H54 (cell line): ENCODE measurements at regions not wholly inside any gene's neighbourhood (a gene's known extent, or its start where the extent isn't known, plus 50 kb on each side); places are given as distances from the start of the nearest gene placed in this dataset.

Source experiments
- DNase-seq: peaks from one replicate; pipeline ENCODE4 v3.0.0; 2011; ENCODE audit warnings: low spot score, mixed read lengths; ENCODE audit not compliant: insufficient read length
- FAIRE-seq: peaks from 3 replicates; lab custom pipeline; 2011; peaks lifted over from hg19 to GRCh38; lab: Jason Lieb, UNC
- POLR2A ChIP-seq: IDR thresholded peaks from 2 replicates; pipeline ENCODE4 v1.6.1; 2011; ENCODE audit warnings: low read depth, mild to moderate bottlenecking, low read length

- DNase-seq (no peak), FAIRE-seq (no peak)
- TF ChIP-seq POLR2A: no peak
Measured at GRCh38 chr1:177343445-177343844, 172.7 kb downstream of the BRINP2 start.

- TF ChIP-seq POLR2A: no peak
- FAIRE-seq (no peak), DNase-seq (no peak)
Measured at GRCh38 chr1:177341773-177342172, 171.0 kb downstream of the BRINP2 start.

- no peak for TF ChIP-seq POLR2A
- FAIRE-seq: no peak
- no peak for DNase-seq
Measured at GRCh38 chr1:177340601-177341067, 169.9 kb downstream of the BRINP2 start.

GRCh38 chr1:177338376-177338775 lies 167.6 kb downstream of the BRINP2 start:
- FAIRE-seq (no peak), DNase-seq (no peak)
- TF ChIP-seq POLR2A: no peak

- DNase-seq (no peak), FAIRE-seq (no peak)
- no peak for TF ChIP-seq POLR2A
Measured at GRCh38 chr1:177334903-177335302, 164.1 kb downstream of the BRINP2 start.

- no peak for TF ChIP-seq POLR2A
- no peak for FAIRE-seq
- DNase-seq: no peak
Measured at GRCh38 chr1:177333936-177334595, 163.3 kb downstream of the BRINP2 start.
